NCI-H748 treated with DMSO at 0.1 percent for 48 hours (cell line): ENCODE measurements at regions not wholly inside any gene's neighbourhood (a gene's known extent, or its start where the extent isn't known, plus 50 kb on each side); places are given as distances from the start of the nearest gene placed in this dataset.
"Not testable (repeated sequence)": the region's sequence is repeated elsewhere in the genome, so short reads cannot be mapped to it uniquely, and the experiment has no call there.

ENCODE experiments used
- DNase-seq: peaks from one replicate; lab custom pipeline; 2025; lab: John Stamatoyannopoulos, UW

DNA sequence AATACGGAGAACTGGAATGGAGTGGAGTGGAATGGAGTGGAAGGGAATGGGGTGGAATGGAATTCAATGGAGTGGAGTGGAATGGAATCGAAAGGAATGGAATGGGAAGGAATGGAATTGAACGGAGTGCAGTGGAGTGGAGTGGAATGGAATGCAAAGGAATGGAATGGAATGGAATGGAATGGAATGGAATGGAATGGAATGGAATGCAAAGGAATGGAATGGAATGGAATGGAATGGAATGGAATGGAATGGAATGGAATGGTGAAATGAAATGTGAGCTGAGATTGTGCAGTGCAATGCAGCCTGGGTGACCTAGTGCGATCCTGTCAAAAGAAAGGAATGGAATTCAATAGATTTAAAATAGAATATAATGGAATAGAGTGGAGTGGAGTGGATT is 357.3 kb upstream of the WSB1 start:
- DNase-seq: not testable (repeated sequence)

DNA sequence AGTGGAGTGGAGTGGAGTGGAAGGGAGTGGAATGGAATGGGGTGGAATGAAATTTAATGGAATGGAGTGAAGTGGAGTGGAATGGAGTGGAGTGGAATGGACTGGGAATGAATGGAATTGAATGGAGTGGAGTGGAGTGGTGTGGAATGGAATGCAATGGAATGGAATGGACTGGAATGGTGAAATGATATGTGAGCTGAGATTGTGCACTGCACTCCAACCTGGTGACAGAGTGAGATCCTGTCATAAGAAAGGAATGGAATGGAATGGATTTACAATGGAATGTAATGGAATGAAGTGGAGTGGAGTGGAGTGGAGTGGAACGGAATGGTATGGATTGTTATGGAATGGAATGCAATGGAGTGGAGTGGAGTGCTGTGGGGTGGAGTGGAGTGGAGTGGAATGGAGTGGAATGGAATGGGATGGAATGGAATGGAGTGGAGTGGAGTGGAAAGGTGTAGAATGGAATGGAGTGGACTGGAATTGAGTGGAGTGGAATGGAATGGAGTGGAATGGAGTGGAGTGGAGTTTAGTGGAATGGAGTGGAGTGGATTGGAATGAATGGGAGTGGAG is 356.1 kb upstream of the WSB1 start:
- not testable (repeated sequence) for DNase-seq

DNA sequence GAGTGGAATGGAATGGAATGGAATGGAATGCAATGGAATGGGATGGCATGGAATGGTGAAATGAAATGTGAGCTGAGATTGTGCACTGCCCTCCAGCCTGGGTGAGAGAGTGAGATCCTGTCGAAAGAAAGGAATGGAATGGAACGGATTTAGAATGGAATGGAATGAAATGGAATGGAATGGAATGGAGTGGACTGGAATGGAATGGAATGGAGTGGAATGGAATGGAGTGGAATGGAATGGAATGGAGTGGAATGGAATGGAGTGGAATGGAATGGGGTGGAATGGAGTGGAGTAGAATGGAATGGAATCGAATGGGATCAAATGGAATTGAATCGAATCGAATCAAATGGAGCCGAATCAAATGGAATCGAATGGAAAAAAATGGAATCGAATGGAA is 354.2 kb upstream of the WSB1 start:
- DNase-seq: not testable (repeated sequence)

DNA sequence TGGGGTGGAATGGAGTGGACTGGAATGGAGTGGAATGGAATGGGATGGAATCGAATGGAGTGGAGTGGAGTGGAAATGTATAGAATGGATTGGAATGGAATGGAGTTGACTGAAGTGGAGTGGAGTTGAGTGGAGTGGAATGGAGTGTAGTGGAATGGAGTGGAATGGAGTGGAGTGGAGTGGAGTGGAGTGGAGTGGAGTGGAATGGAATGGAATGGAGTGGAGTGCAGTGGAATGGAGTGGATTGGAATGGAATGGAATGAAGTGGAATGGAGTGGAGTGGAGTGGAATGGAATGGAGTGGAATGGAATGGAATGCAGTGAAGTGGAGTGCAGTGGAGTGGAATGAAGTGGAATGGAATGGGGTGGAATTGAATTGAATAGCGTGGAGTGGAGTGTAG is 353.3 kb upstream of the WSB1 start:
- DNase-seq: not testable (repeated sequence)

DNA sequence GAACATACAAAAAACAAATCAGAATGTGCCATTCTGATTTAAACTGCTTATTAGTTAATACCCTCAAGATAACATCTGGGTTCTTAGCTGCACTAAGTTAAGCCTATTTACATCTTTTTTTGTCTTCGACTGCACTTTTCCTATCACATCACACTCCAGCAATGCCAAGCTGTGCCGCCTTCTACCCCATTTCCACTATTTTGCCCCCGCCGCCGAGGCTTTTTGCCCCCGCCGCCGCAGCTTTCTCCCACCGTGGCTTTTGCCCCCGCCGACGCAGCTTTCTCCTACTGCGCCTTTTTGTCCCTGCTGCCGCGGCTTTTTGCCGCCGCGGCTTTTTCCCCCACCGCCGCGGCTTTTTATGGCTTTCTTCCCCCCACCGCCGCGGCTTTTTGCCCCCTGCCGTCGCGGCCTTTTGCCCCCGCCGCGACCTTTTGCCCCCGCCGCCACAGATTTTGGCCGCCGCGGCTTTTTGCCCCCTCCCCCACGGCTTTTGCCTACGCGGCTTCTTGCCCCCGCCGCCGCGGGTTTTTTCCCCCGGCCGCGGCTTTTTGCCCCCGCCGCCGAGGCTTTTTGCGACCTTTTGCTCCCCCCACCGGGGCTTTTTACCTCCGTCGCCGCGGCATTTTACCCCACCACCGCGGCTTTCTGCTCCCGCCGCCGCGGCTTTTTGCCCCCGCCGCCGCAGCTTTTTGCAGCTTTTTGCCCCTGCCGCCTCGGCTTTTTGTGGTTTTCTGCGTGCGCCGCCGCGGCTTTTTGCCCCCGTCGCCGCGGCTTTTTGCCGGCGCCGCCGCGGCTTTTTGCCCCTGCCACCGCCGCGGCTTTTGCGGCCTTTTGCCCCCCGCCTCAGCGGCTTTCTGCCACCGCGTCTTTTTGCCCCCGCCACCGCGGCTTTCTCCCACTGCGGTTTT is 331.4 kb upstream of the WSB1 start:
- DNase-seq: no peak

DNA sequence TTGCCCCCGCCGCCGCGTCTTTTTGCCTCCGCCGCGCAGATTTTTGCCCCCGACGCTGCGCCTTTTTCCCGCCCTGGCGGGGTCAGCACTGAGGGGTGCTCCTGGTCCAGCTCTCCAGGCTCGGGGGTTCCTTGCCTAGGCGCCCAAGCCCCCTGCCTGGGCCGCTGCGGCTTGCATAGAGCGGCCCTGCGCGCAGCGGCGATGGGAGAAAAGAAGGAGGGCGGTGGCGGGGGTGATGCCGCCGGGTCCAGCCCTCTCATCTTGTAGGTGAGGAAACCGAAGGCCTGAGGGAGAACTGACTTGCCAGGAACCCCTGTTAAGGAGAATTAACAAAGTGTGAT is 330.8 kb upstream of the WSB1 start:
- no peak for DNase-seq

DNA sequence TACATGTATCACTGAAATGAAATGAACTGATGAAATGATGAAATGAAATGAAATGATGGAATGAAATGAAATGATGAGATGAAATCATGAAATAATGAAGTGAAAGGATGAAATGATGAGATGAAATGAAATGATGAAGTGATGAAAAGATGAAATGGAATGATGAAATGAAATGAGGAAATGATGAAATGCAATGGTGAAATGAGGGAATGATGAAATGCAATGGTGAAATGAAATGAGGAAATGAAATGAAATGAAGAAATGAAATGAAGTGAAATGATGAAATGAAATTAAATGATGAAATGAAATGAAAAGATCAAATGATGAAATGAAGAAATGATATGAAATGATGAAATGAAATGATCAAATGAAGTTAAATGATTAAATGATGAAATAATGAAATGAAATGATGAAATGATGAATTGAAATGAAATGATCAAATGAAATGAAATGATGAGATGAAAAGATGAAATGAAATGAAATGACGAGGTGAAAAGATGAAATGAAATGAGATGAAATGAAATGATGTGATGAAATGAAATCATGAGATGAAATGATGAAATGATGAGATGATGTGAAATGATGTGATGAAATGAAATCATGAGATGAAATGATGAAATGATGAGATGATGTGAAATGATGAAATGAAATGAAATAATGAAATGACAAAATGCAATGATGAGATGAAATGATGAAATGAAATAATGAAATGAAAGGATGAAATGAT is 327.9 kb upstream of the WSB1 start:
- DNase-seq: not testable (repeated sequence)

DNA sequence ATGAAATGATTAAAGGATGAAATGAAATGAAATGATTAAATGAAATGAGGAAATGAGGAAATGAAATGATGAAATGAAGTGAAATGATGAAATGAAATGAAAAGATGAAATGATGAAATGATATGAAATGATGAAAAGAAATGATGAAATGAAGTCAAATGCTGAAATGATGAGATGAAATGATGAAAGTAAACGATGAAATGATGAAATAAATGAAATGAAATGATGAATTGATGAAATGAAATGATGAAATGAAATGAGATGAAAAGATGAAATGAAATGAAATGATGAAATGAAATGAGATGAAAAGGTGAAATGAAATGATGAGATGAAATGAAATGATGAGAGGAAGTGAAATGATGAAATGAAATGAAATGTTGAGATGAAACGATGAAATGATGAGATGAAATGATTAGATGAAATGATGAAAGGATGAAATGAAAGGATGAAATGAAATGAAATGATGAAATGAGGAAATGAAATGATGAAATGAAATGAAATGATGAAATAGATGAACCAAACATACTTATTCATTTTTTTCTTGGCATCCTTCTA is 327.2 kb upstream of the WSB1 start:
- not testable (repeated sequence) for DNase-seq

DNA sequence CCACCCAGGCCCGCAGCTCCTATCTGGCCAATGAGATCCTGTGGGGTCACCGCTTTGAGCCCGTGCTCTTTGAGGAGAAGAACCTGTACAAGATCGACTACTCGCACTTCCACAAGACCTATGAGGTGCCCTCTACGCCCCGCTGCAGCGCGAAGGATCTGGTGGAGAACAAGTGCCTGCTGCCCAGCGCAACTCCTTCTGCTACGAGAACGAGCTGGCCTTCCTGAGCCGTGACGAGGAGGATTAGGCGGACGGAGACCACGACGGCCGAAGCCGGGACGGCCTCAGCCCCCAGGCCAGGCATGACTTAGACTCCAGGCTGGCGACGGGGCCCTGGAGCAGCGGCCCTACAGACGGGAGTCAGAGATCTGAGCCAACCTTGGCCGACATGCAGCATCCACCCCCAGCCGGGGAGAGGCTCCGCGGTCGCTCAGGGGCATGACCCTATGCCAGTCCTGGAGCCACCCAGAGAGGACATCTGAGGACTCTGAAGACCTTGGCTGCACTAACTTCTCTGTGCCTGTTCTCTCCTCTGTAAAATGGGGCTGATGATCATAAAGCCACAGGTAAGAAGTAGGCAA is 312.0 kb upstream of the WSB1 start:
- DNase-seq: not testable (repeated sequence)

DNA sequence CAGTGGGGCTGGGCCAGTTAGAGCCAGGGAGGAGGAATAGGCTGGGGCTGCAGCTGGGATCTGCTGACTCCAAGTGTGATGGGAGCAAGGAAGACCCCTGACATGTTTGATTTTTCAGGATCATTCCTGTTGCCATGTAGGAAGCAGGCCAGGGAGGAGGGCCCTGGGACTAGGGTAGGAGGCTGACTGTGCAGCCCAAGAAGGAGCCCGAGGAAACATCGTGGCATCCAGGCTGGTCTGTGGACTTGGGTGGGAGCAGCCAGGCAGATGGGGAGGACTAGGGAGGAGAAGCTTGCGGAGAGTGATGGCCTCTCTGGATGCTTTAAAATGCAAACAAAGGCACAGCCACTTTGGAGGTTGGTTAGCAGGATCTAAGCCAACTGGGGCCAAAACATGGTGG is 311.4 kb upstream of the WSB1 start:
- DNase-seq: not testable (repeated sequence)

DNA sequence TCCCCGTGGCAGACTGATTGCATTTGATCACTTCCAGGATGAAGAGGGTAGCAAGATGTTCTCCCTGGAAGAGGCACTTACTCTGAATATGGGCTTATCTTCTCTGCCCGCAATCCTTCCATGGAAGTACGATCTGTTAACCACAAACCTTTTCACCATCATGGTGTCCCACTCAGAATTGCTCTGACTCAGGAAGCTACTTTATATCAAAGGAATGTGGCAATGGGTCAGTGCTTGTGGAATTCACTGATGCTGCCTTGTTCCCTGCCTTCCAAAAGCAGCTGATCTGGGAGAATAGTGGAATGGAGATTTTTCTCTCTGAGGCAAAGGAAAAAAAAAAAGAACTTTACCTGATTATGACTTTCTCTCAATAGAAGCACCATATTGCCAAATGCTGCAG is 306.1 kb upstream of the WSB1 start:
- DNase-seq: not testable (repeated sequence)

DNA sequence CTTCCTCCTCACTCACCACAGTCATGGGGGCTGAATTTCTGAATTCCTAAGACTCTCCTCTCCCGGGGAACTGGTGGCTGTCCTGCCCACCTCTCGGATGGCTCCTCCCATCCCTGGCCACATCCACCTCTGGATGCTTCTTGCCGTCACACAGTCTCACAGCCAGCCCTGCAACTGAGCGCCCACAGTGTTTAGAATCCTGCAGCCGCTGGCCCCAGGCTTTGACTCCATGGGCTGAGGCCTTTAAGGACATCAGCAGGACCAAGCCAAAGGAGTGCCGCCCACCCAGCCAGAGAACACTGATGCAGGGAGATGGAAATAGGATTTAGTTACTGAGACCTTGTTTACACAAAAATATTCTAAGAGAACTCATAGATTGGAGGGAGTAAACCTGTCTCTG is 299.3 kb upstream of the WSB1 start:
- DNase-seq: not testable (repeated sequence)

DNA sequence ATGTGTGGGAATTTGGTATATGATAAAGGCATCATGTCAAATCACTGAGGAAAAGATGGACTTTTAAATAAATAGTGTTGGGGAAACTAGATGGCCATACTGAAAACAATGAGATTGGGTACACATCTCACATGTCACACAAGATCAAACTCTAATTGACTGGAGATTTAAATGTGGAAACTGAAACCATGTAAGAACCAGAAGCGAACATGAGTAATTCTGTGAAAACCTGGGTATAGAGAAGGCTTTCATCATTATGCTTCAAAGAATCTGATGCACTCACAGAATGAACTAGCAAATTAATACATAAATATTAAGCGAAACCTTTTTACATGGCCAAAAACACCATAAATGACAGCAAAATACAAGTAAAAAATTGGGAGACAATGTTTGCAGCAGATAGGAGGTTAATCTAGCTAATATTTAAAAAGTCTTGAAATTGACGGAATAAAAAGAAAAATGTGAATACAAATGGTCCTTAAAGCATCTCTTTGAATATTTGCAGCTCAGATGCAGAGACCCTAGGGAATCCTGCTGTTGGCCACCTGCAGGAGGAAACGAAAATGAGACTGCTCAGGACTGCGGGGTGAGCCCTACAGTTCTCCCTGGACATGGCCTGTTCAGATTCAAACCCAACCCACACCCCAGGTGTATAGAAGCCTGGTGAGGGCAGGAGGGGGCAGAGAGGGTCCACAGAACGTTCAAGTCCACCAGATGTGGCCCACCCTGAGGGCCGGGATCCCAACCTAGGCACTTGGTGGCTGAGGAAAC is 297.6 kb upstream of the WSB1 start:
- not testable (repeated sequence) for DNase-seq

DNA sequence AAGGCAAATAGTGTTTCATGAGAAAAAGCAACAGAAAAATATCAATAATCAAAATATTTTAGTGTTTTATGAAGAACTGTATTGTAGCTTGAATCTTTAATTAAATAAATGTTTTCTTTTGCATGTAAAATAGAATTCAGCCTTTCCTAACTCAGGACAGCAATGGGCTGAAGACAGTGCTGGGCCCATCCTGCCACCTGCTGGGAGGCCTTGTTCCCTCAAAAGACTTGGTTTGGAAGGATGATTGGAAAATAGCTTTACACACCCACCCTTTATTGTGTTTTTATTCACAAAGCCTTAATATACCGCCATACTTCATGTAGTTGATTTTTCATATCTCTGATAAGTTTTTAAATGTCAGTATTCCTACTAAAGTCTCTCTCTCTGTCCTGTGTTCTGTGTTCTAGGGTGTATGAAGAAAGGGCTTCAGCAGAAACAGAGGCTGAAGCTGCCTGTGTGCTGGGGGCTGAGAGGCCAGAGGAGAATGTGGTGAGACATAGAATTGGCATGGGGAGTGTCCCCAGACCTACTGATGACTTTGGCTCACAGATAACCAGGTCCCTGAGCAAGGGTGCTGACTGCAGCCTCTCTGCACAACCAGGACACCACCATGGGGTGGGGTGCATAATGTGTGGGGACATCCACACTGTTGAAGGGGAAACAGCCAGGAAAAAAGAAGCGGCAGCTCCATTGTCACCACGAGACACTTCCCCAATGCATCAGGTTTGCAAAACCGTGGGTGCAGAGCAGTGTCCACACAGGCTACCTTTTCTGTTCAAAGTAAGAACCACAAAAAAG is 286.0 kb upstream of the WSB1 start:
- not testable (repeated sequence) for DNase-seq

DNA sequence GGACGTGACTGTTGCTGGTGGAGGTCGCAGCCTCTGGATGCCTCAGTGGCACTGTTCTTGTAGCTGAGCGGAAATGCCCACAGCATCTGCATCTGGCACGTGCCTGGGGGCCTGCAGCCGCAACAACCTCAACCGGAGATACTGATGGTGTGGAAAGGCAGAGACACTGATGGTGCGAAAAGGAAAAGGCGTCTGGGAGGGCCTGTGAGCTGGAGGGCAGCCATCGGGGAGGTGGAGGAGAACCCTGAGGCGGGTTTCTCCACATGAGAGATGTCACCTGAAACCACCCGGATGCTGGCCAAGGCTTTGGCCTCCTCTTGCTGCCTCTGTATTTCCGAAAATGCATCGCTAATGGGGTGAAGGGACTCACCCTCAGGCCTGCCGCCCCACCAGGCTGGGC is 284.8 kb upstream of the WSB1 start:
- no peak for DNase-seq

DNA sequence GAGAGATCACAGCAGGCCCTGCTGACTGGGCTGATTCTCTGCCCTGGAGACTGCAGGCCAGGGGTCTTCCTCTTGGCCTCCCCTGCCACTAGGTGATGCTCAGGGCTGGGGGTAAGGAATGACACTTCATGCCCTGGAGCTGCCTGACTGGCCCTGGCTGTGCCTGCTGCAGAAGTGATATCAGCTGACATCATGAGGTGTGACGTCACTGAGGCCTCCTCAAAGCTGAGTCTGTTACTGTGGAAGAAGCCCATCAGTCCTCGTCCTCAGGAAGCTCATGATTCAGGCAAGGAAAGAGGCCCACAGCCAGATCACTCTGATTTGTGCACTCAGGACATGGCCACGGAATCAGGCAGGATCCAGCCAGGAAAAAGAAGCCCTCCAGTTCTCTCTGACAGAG is 283.8 kb upstream of the WSB1 start:
- DNase-seq: not testable (repeated sequence)

DNA sequence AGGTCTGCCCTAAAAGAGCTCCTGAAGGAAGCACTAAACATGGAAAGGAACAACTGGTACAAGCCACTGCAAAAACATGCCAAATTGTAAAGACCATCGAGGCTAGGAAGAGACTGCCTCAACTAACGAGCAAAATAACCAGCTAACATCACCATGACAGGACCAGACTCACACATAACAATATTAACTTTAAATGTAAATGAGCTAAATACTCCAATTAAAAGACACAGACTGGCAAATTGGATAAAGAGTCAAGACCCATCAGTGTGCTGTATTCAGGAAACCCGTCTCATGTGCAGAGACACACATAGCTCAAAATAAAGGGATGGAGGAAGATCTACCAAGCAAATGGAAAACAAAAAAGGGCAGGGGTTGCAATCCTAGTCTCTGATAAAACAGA is 263.4 kb upstream of the WSB1 start:
- not testable (repeated sequence) for DNase-seq

DNA sequence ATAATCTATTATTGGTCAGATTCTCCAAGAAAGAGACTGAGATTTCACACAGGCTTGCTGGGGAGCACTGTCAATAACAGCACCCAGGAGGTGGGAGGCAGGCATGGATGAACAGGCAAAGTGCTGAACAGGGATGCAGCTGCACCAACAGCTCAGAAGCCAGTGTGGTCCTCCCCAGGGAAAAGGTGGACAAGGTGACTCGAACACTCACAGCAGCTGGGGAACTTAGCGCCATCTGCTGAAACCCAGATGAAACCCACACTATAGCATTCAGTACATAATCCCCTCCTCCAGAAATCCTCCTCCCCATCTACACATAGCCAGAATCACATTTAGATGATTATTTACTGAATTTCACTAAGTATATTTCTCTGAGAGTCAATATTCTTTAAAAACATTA is 255.2 kb upstream of the WSB1 start:
- DNase-seq: no peak

DNA sequence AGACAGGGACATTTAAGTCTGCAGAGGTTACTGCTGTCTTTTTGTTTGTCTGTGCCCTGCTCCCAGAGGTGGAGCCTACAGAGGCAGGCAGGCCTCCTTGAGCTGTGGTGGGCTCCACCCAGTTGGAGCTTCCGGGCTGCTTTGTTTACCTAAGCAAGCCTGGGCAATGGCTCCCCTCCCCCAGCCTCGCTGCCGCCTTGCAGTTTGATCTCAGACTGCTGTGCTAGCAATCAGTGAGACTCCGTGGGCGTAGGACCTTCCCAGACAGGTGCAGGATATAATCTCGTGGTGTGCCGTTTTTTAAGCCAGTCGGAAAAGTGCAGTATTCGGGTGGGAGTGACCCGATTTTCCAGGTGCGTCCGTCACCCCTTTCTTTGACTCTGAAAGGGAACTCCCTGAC is 248.9 kb upstream of the WSB1 start:
- DNase-seq: not testable (repeated sequence)

DNA sequence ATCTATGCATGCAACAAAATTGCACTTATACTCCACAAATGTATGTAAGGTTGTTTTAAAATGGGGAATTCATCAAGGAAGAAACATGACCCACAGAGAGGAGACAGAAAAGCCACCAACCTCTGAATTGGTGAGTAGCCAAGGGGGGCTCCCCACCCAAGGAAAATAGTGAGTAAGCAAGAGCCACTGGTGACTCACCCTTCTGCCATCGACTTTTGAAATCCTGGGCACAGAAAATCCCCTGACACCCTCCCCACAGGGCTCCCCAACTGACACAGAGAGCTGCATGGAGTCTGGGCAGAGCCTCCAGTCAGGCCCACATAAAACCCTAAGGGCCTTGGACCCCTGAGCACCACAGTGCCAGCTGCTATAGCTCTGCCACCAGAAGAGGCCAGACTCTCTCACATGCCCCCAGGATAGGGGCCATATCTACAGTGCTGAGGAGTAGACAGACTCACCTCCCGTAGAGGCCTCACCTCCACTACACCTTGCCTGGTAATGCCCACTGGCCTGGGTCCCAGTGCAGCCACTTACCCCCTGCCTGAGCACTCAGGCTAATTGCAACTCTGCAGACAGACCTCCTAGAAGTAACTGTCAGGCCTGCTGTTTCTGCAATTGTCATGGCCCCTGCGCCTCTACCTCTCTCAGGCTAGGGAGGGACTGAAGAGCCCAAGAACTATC is 244.7 kb upstream of the WSB1 start:
- no peak for DNase-seq
